ENCODE measurements at regions not wholly inside any gene's neighbourhood (a gene's known extent, or its start where the extent isn't known, plus 50 kb on each side); places are given as distances from the start of the nearest gene placed in this dataset.

DNA sequence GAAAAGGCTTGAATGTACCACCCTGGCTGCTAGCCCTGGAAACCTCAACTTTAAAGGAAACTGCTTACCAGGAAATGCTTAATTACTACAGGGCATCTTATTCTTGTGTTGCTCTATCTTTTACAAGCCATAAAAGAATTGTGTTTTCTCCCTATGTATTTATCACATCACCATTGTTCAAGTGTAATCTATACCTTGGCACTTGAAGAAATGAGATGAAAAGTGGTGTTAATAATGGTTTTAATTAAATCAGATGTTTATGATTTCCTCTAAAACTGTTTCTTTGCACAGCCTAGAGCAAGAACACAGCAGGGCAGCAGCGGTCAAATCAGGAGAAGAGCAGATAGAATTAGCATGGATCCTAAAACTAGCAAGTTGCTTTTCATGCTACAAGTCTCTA, 131.8 kb upstream of the RGMB start:
- no peak overlapping the region for H3K27ac Mint-ChIP-seq
- no peaks in the 10 kb centered on the region for H3K36me3 Mint-ChIP-seq
- no peak overlapping the region for H3K4me3 Mint-ChIP-seq
- peaks cover 2% of the 10 kb centered on the region for H3K27me3 Mint-ChIP-seq
- no peaks in the 10 kb centered on the region for H3K4me1 Mint-ChIP-seq
- DNase-seq (ENCODE audit: low spot score in 2 of 2) (no peak), ATAC-seq (ENCODE audit: low read depth) (no peak)
- H3K9me3 Mint-ChIP-seq: peaks cover 2% of the 10 kb centered on the region

- ATAC-seq (ENCODE audit: low read depth) (no peak), DNase-seq (ENCODE audit: low spot score in 2 of 2) (no peak)
- H3K4me3 Mint-ChIP-seq: no peak overlapping the region
- H3K4me1 Mint-ChIP-seq: no peaks in the 10 kb centered on the region
- H3K36me3 Mint-ChIP-seq: no peaks in the 10 kb centered on the region
- H3K9me3 Mint-ChIP-seq: peaks cover 2% of the 10 kb centered on the region
- peaks cover 3% of the 10 kb centered on the region for H3K27me3 Mint-ChIP-seq
- H3K27ac Mint-ChIP-seq: no peak overlapping the region
Measured at GRCh38 chr5:98643569-98643968, 129.9 kb upstream of the RGMB start.

DNA sequence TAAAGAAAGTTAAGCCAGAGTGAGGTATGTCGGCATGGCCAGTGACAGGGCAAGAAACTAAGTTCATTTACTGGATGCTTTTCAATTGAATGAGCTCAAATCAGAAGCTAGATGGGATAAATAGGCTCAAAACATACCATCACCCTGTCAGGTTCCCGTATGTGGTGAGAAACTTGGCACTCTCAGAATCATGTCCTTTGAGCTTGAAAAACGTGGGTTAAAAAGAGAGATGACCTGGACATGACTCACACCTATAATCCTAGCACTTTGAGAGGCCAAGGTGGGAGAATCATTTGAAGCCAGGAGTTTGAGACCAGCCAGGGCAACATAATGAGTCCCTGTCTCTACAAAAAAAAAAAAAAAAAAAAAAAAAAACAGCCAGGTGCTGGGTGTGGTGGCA, 121.7 kb upstream of the RGMB start:
- no peak for DNase-seq (ENCODE audit: low spot score in 2 of 2)
- Mint-ChIP-seq H3K27me3 (peaks cover 1% of the 10 kb centered on the region), H3K9me3 (peaks cover 1% of the 10 kb centered on the region), H3K27ac (no peak overlapping the region), H3K4me3 (no peak overlapping the region), H3K36me3 (no peaks in the 10 kb centered on the region), H3K4me1 (no peaks in the 10 kb centered on the region)
- no peak for ATAC-seq (ENCODE audit: low read depth)

DNA sequence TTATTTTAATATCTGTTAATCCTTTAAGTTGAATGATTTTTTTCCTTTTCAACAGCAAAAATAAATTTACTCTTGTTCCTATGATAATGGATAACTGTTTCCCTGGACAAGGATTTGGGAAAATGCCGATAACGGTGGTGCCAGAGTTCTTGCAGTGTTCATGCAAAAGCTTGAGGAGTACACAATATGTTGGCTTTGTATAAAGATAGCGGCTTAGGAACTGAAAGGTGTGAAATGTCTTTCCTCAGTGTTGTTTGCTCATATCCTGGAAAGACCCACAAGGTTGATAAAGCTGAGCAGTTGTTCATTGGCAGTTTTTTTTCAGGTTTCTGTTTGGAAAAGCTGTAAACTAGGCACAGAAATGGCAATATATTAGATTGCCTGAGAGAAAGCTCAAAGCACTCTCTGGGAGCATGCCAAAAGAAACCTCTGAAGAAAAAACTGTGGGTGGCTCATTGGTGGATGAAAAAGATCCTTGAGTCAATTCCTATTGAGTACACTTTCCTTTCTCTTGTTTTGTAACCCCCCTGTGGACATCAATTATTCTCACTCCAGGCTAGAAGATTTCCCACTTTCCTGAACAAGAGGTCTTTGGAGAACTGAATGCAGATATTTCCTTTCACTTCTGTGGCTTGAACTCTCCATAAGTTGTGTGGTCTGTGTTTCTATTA, 117.2 kb upstream of the RGMB start:
- Mint-ChIP-seq H3K4me3 (no peak overlapping the region), H3K4me1 (no peaks in the 10 kb centered on the region), H3K27me3 (peaks cover 3% of the 10 kb centered on the region), H3K9me3 (peaks cover under 1% of the 10 kb centered on the region), H3K27ac (no peak overlapping the region), H3K36me3 (peaks cover 1% of the 10 kb centered on the region)
- ATAC-seq (ENCODE audit: low read depth): no peak
- DNase-seq (ENCODE audit: low spot score in 2 of 2): no peak

GRCh38 chr5:98656796-98657195, 116.7 kb upstream of the RGMB start:
- no peaks in the 10 kb centered on the region for H3K4me1 Mint-ChIP-seq
- H3K27me3 Mint-ChIP-seq: peaks cover 3% of the 10 kb centered on the region
- H3K36me3 Mint-ChIP-seq: peaks cover 1% of the 10 kb centered on the region
- DNase-seq (ENCODE audit: low spot score in 2 of 2) (no peak), ATAC-seq (ENCODE audit: low read depth) (no peak)
- no peak overlapping the region for H3K27ac Mint-ChIP-seq
- no peaks in the 10 kb centered on the region for H3K9me3 Mint-ChIP-seq
- no peak overlapping the region for H3K4me3 Mint-ChIP-seq

- ATAC-seq (ENCODE audit: low read depth) (no peak), DNase-seq (ENCODE audit: low spot score in 2 of 2) (no peak)
- peaks cover 5% of the 10 kb centered on the region for H3K27me3 Mint-ChIP-seq
- no peaks in the 10 kb centered on the region for H3K4me1 Mint-ChIP-seq
- H3K9me3 Mint-ChIP-seq: no peaks in the 10 kb centered on the region
- no peak overlapping the region for H3K27ac Mint-ChIP-seq
- H3K4me3 Mint-ChIP-seq: no peak overlapping the region
- H3K36me3 Mint-ChIP-seq: peaks cover 1% of the 10 kb centered on the region
Measured at GRCh38 chr5:98657559-98657958, 115.9 kb upstream of the RGMB start.

DNA sequence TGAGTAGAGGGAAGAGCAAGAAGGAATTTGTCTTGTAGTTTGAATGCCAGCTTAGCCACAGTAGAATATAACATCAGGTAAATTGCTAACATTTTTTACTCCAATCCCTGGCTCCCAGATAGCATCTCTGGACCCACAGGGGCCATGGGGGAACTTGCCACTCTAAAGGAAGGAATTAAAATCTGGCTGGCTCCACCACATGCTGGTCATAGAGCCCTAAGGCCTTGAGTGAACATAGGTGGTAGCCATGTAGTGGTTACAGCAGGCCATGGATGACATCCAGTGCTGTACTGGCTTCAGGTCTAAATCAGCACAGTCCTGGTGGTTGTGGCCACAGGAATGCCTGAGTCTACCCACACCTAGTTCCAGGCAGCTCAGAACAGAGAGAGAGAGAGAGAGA, 109.9 kb upstream of the RGMB start:
- DNase-seq (ENCODE audit: low spot score in 2 of 2): no peak
- Mint-ChIP-seq H3K27ac (no peak overlapping the region), H3K27me3 (peaks cover 9% of the 10 kb centered on the region), H3K4me1 (no peaks in the 10 kb centered on the region), H3K4me3 (no peak overlapping the region), H3K9me3 (peaks cover 1% of the 10 kb centered on the region), H3K36me3 (peaks cover 1% of the 10 kb centered on the region)
- ATAC-seq (ENCODE audit: low read depth): no peak

GRCh38 chr5:98664736-98665135, 108.7 kb upstream of the RGMB start:
- peaks cover 1% of the 10 kb centered on the region for H3K9me3 Mint-ChIP-seq
- H3K36me3 Mint-ChIP-seq: peaks cover 1% of the 10 kb centered on the region
- ATAC-seq (ENCODE audit: low read depth) (no peak), DNase-seq (ENCODE audit: low spot score in 2 of 2) (no peak)
- H3K27me3 Mint-ChIP-seq: peaks cover 9% of the 10 kb centered on the region
- no peaks in the 10 kb centered on the region for H3K4me1 Mint-ChIP-seq
- no peak overlapping the region for H3K27ac Mint-ChIP-seq
- H3K4me3 Mint-ChIP-seq: no peak overlapping the region

DNA sequence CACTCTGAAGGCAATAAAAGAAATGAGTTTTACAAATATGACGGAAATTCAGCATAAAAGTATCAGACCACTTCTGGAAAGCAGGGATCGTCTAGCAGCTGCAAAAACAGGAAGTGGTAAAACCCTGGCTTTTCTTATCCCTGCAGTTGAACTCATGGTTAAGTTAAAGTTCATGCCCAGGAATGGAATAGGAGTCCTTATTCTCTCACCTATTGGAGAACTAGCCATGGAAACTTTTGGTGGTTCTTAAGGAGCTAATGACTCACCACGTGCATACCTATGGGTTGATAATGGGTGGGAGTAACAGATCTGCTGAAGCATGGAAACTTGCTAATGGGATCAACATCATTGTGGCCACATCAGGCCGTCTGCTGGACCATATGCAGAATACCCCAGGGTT, 93.5 kb upstream of the RGMB start:
- Mint-ChIP-seq H3K9me3 (peaks cover 5% of the 10 kb centered on the region), H3K27ac (no peak overlapping the region), H3K36me3 (no peaks in the 10 kb centered on the region), H3K4me1 (no peaks in the 10 kb centered on the region), H3K27me3 (peaks cover 1% of the 10 kb centered on the region), H3K4me3 (no peak overlapping the region)
- DNase-seq (ENCODE audit: low spot score in 2 of 2) (no peak), ATAC-seq (ENCODE audit: low read depth) (no peak)

- no peak overlapping the region for H3K4me3 Mint-ChIP-seq
- DNase-seq (ENCODE audit: low spot score in 2 of 2): no peak
- H3K27me3 Mint-ChIP-seq: no peaks in the 10 kb centered on the region
- no peak for ATAC-seq (ENCODE audit: low read depth)
- H3K27ac Mint-ChIP-seq: no peak overlapping the region
- no peaks in the 10 kb centered on the region for H3K4me1 Mint-ChIP-seq
- no peaks in the 10 kb centered on the region for H3K36me3 Mint-ChIP-seq
- peaks cover 21% of the 10 kb centered on the region for H3K9me3 Mint-ChIP-seq
Measured at GRCh38 chr5:98690002-98690401, 83.5 kb upstream of the RGMB start.

DNA sequence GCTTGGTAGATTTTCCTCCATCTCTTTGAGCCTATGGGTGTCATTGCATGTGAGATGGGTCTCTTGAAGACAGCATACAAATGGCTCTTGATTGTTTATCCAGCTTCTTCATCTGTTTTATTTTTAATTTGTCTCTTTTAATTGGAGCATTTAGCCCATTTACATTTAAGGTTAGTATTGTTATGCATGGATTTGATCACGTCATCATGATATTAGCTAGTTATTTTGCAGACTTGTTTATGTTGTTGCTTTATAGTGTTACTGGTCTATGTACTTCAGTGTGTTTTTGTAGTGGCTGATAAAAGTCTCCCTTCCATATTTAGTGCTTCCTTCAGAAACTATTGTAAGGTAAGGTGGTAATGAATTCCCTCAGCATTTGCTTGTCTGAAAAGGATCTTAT, 78.6 kb upstream of the RGMB start:
- DNase-seq (ENCODE audit: low spot score in 2 of 2): no peak
- no peaks in the 10 kb centered on the region for H3K36me3 Mint-ChIP-seq
- H3K27me3 Mint-ChIP-seq: peaks cover 2% of the 10 kb centered on the region
- no peaks in the 10 kb centered on the region for H3K4me1 Mint-ChIP-seq
- ATAC-seq (ENCODE audit: low read depth): no peak
- H3K27ac Mint-ChIP-seq: no peak overlapping the region
- no peak overlapping the region for H3K4me3 Mint-ChIP-seq
- H3K9me3 Mint-ChIP-seq: peaks cover 12% of the 10 kb centered on the region

- Mint-ChIP-seq H3K27me3 (peaks cover 6% of the 10 kb centered on the region), H3K36me3 (no peaks in the 10 kb centered on the region), H3K4me1 (no peaks in the 10 kb centered on the region), H3K27ac (no peak overlapping the region), H3K4me3 (no peak overlapping the region), H3K9me3 (peaks cover 12% of the 10 kb centered on the region)
- ATAC-seq (ENCODE audit: low read depth) (no peak), DNase-seq (ENCODE audit: low spot score in 2 of 2) (no peak)
Measured at GRCh38 chr5:98698359-98698758, 75.1 kb upstream of the RGMB start.

- ATAC-seq (ENCODE audit: low read depth) (no peak), DNase-seq (ENCODE audit: low spot score in 2 of 2) (no peak)
- Mint-ChIP-seq H3K9me3 (peaks cover 9% of the 10 kb centered on the region), H3K36me3 (no peaks in the 10 kb centered on the region), H3K4me3 (no peak overlapping the region), H3K4me1 (no peaks in the 10 kb centered on the region), H3K27me3 (peaks cover 6% of the 10 kb centered on the region), H3K27ac (no peak overlapping the region)
Measured at GRCh38 chr5:98700730-98701129, 72.7 kb upstream of the RGMB start.

- ATAC-seq (ENCODE audit: low read depth) (no peak), DNase-seq (ENCODE audit: low spot score in 2 of 2) (no peak)
- no peak overlapping the region for H3K27ac Mint-ChIP-seq
- H3K36me3 Mint-ChIP-seq: no peaks in the 10 kb centered on the region
- H3K4me1 Mint-ChIP-seq: no peaks in the 10 kb centered on the region
- no peak overlapping the region for H3K4me3 Mint-ChIP-seq
- H3K27me3 Mint-ChIP-seq: peaks cover 2% of the 10 kb centered on the region
- peaks cover 12% of the 10 kb centered on the region for H3K9me3 Mint-ChIP-seq
Measured at GRCh38 chr5:98705841-98706240, 67.6 kb upstream of the RGMB start.

DNA sequence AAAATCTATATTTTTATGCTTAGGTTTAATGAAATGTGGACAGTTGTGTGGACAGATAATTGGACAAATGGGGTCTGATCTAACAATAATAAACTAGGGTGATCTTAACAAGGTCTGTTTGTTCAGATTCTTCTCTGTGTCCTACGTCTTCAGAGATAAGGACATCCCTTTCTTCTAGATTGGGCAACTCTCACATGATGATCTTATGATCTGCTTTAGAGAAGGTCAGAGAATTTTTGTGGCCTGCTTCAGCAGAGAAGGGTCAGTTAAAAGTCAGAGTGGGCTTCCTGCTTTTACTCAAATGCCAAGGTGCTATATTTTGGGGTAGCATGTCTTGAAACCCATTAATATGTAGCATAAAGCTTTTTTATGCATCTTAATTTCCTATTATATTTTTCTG, 63.8 kb upstream of the RGMB start:
- no peaks in the 10 kb centered on the region for H3K36me3 Mint-ChIP-seq
- no peak overlapping the region for H3K27ac Mint-ChIP-seq
- DNase-seq (ENCODE audit: low spot score in 2 of 2): no peak
- no peaks in the 10 kb centered on the region for H3K27me3 Mint-ChIP-seq
- peaks cover 2% of the 10 kb centered on the region for H3K9me3 Mint-ChIP-seq
- H3K4me1 Mint-ChIP-seq: no peaks in the 10 kb centered on the region
- no peak overlapping the region for H3K4me3 Mint-ChIP-seq
- no peak for ATAC-seq (ENCODE audit: low read depth)

All from memory B cell (primary cell).